Thymus (tissue), 11 donors: ENCODE measurements at regions not wholly inside any gene's neighbourhood (a gene's known extent, or its start where the extent isn't known, plus 50 kb on each side); places are given as distances from the start of the nearest gene placed in this dataset.

Experiments
- DNase-seq, 9 donors: peaks; one replicate each; pipeline ENCODE4 v3.0.0-alpha.2; 2013; ENCODE audit warnings: low spot score in 9 of 9, low read depth in 6 of 9, missing footprints in 1 of 9
- H3K27ac ChIP-seq, 2 donors: one replicate each; pipeline ENCODE4 v1.5.1; 2013; ENCODE audit warnings: control low read depth in 1 of 2, low read depth in 1 of 2, low read length in 1 of 2, mild to moderate bottlenecking in 1 of 2, moderate library complexity in 1 of 2
- H3K27me3 ChIP-seq, 2 donors: one replicate each; pipeline ENCODE4 v1.5.1; 2013; ENCODE audit warnings: low read length in 1 of 2; ENCODE audit not compliant: control insufficient read depth in 2 of 2, insufficient read depth in 1 of 2
- H3K36me3 ChIP-seq, 2 donors: one replicate each; pipeline ENCODE4 v1.5.1; 2013; ENCODE audit warnings: low read length in 1 of 2, mild to moderate bottlenecking in 1 of 2, moderate library complexity in 1 of 2; ENCODE audit not compliant: control insufficient read depth in 2 of 2, insufficient read depth in 2 of 2
- H3K4me1 ChIP-seq, 2 donors: one replicate each; pipeline ENCODE4 v1.5.1; 2013; ENCODE audit warnings: low read length in 2 of 2; ENCODE audit not compliant: control insufficient read depth in 2 of 2, insufficient read depth in 2 of 2
- H3K4me3 ChIP-seq, 2 donors: one replicate each; pipeline ENCODE4 v1.5.1; 2013; ENCODE audit warnings: low read length in 2 of 2, control low read depth in 1 of 2, mild to moderate bottlenecking in 1 of 2
- H3K9me3 ChIP-seq, 2 donors: one replicate each; pipeline ENCODE4 v1.5.1; 2013; ENCODE audit warnings: low read length in 1 of 2, mild to moderate bottlenecking in 1 of 2; ENCODE audit not compliant: control insufficient read depth in 2 of 2, insufficient read depth in 1 of 2
- WGBS: extraction: QIAGEN DNeasy Blood & Tissue Kit; methylation state at CpG from one replicate; pipeline ENCODE4 v1.1.7; 2013; 5-methylcytosine and 5-hydroxymethylcytosine counted together
- donor health status: healthy.

- DNase-seq: no peak
- Histone ChIP-seq H3K27ac (no peak overlapping the region), H3K36me3 (no peaks in the 10 kb centered on the region), H3K4me3 (no peak overlapping the region), H3K9me3 (no peaks in the 10 kb centered on the region), H3K27me3 (no peaks in the 10 kb centered on the region), H3K4me1 (no peaks in the 10 kb centered on the region)
- WGBS: 79% methylated on average over 5 of the region's 5 CpGs
Measured at GRCh38 chr5:128870373-128870772, 94.9 kb upstream of the SLC27A6 start.

DNA sequence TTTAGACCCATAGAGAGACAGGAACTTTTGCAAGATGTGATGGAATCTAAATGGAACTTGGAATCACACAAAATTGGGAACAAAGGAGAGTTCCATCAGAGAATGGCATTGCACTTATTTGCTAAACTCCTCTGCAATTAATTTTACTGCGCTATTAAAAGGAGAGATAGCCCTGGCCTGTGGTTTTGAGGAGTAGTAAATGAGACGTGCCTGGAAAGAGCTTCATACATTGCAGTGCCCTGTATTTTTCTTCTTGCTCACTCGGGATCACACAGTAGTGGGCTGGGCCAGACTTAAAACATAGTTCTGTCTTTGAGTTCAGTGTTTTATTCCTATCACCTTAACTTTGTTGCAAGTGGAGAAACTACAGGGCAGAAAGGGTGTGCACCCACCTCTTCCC is 94.4 kb upstream of the SLC27A6 start:
- Histone ChIP-seq H3K4me1 (no peaks in the 10 kb centered on the region), H3K27me3 (no peaks in the 10 kb centered on the region), H3K27ac (no peak overlapping the region), H3K4me3 (no peak overlapping the region), H3K9me3 (no peaks in the 10 kb centered on the region), H3K36me3 (no peaks in the 10 kb centered on the region)
- WGBS: 92% methylated on average over 3 of the region's 3 CpGs
- no peak for DNase-seq

GRCh38 chr5:128876569-128877382 is 88.5 kb upstream of the SLC27A6 start:
- Histone ChIP-seq H3K27me3 (no peaks in the 10 kb centered on the region), H3K4me3 (no peak overlapping the region), H3K4me1 (no peaks in the 10 kb centered on the region), H3K27ac (no peak overlapping the region), H3K9me3 (no peaks in the 10 kb centered on the region), H3K36me3 (no peaks in the 10 kb centered on the region)
- no peak for DNase-seq
- WGBS: 83% methylated on average over 3 of the region's 3 CpGs

- Histone ChIP-seq H3K9me3 (no peaks in the 10 kb centered on the region), H3K36me3 (no peaks in the 10 kb centered on the region), H3K4me1 (no peaks in the 10 kb centered on the region), H3K4me3 (no peak overlapping the region), H3K27ac (no peak overlapping the region), H3K27me3 (no peaks in the 10 kb centered on the region)
- WGBS: 78% methylated on average over 4 of the region's 4 CpGs
- no peak for DNase-seq
Measured at GRCh38 chr5:128877476-128877875, 87.8 kb upstream of the SLC27A6 start.

- H3K27me3 ChIP-seq: no peaks in the 10 kb centered on the region
- H3K36me3 ChIP-seq: no peaks in the 10 kb centered on the region
- H3K9me3 ChIP-seq: no peaks in the 10 kb centered on the region
- 88% methylated on average over 4 of the region's 4 CpGs for WGBS
- no peak overlapping the region for H3K27ac ChIP-seq
- no peak for DNase-seq
- H3K4me1 ChIP-seq: no peaks in the 10 kb centered on the region
- no peak overlapping the region for H3K4me3 ChIP-seq
Measured at GRCh38 chr5:128881502-128882018, 83.7 kb upstream of the SLC27A6 start.

- Histone ChIP-seq H3K4me3 (no peak overlapping the region), H3K36me3 (no peaks in the 10 kb centered on the region), H3K27ac (no peak overlapping the region), H3K27me3 (no peaks in the 10 kb centered on the region), H3K4me1 (no peaks in the 10 kb centered on the region), H3K9me3 (no peaks in the 10 kb centered on the region)
- DNase-seq: no peak
Measured at GRCh38 chr5:128885649-128886255, 79.5 kb upstream of the SLC27A6 start.

- DNase-seq: no peak
- Histone ChIP-seq H3K27ac (no peak overlapping the region), H3K4me3 (no peak overlapping the region), H3K9me3 (no peaks in the 10 kb centered on the region), H3K4me1 (no peaks in the 10 kb centered on the region), H3K36me3 (no peaks in the 10 kb centered on the region), H3K27me3 (no peaks in the 10 kb centered on the region)
Measured at GRCh38 chr5:128895122-128895521, 70.2 kb upstream of the SLC27A6 start.

DNA sequence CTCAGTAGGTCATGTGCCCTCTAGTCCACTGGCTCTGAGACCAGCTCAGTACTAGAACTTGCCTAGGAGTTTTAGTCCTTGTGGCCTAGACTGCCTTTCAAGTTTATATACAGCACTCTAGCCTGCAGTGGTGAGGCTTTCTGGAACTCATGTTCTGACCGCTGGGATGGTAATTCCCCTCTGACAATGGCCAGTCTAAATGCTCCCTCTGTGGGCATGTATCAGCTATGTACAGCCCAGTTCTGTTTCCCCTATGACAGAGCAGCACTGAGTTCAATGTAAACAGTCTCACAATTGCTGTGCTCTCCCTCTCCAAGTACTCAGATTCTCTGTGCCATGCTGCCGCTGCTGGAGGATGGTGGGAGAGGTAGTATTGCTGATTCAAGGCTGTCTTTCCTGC is 68.6 kb upstream of the SLC27A6 start:
- Histone ChIP-seq H3K4me3 (no peak overlapping the region), H3K27me3 (no peaks in the 10 kb centered on the region), H3K36me3 (no peaks in the 10 kb centered on the region), H3K4me1 (no peaks in the 10 kb centered on the region), H3K9me3 (no peaks in the 10 kb centered on the region), H3K27ac (no peak overlapping the region)
- no peak for DNase-seq
- WGBS: 96% methylated on average over 2 of the region's 2 CpGs

GRCh38 chr5:128903550-128903949 is 61.7 kb upstream of the SLC27A6 start:
- Histone ChIP-seq H3K36me3 (no peaks in the 10 kb centered on the region), H3K4me1 (no peaks in the 10 kb centered on the region), H3K27ac (no peak overlapping the region), H3K9me3 (no peaks in the 10 kb centered on the region), H3K27me3 (no peaks in the 10 kb centered on the region), H3K4me3 (no peak overlapping the region)
- WGBS: 91% methylated on average over 5 of the region's 5 CpGs
- DNase-seq: no peak
